OCI-LY7 (cell line): ENCODE measurements at regions not wholly inside any gene's neighbourhood (a gene's known extent, or its start where the extent isn't known, plus 50 kb on each side); places are given as distances from the start of the nearest gene placed in this dataset.

Experiments
- BruUV-seq: library from RNA; stranded (reverse); fragments of 400-500 nt; replicated peaks from 2 replicates; lab custom pipeline; 2021; lab: Mats Ljungman, UMichigan
- CTCF ChIA-PET: fragments of 300-600 bp; sonication (Branson Sonifier 250); formaldehyde crosslinking; loops from one replicate; lab custom pipeline; 2022; ENCODE audit warnings: antibody characterized with exemption; ENCODE audit not compliant: unreplicated experiment; lab: Charles Lee
- POLR2A ChIA-PET: fragments of 300-600 bp; sonication (Branson Sonifier 250); formaldehyde crosslinking; loops from one replicate; lab custom pipeline; 2022; ENCODE audit warnings: antibody characterized with exemption; lab: Charles Lee
- DNase-seq: peaks from one replicate; pipeline ENCODE4 v3.0.0-alpha.2; 2015; ENCODE audit warnings: low spot score
- H2AFZ ChIP-seq: fragments of 200-600 bp; sonication (generic), shearing (Covaris generic); 2 replicates; pipeline ENCODE4 v1.6.1; 2014; ENCODE audit warnings: mild to moderate bottlenecking, antibody characterized with exemption, low read length, moderate library complexity
- H3K27ac ChIP-seq: fragments of 200-600 bp; sonication (generic); 2 replicates; pipeline ENCODE4 v1.5.1; 2014; ENCODE audit warnings: mixed run types, low read depth, mild to moderate bottlenecking, moderate library complexity, low read length, inconsistent platforms; ENCODE audit not compliant: poor library complexity, severe bottlenecking
- H3K36me3 ChIP-seq: fragments of 200-600 bp; sonication (generic); 2 replicates; pipeline ENCODE4 v1.6.1; 2014; ENCODE audit warnings: mild to moderate bottlenecking, antibody characterized with exemption, low read length, moderate library complexity, mixed read lengths; ENCODE audit not compliant: insufficient read depth
- H3K4me1 ChIP-seq: fragments of 200-600 bp; sonication (generic); 2 replicates; pipeline ENCODE4 v1.5.1; 2014; ENCODE audit warnings: mild to moderate bottlenecking, low read length; ENCODE audit not compliant: insufficient read depth, poor library complexity, severe bottlenecking
- H3K4me2 ChIP-seq: fragments of 200-600 bp; sonication (generic); 2 replicates; pipeline ENCODE4 v1.6.1; 2014; ENCODE audit warnings: mild to moderate bottlenecking, low read length
- H3K4me3 ChIP-seq: fragments of 200-600 bp; sonication (generic); 2 replicates; pipeline ENCODE4 v1.5.1; 2014; ENCODE audit warnings: mild to moderate bottlenecking, low read depth, low read length; ENCODE audit not compliant: poor library complexity, severe bottlenecking
- H3K79me2 ChIP-seq: fragments of 200-600 bp; sonication (generic); 2 replicates; pipeline ENCODE4 v1.6.1; 2016; ENCODE audit warnings: low read depth, mild to moderate bottlenecking, low read length, moderate library complexity, mixed read lengths; ENCODE audit not compliant: insufficient read depth
- H3K9me2 ChIP-seq: fragments of 200-600 bp; sonication (generic); 2 replicates; pipeline ENCODE4 v1.6.1; 2016; ENCODE audit warnings: mild to moderate bottlenecking, low read length, mixed read lengths; ENCODE audit not compliant: insufficient read depth
- H3K9me3 ChIP-seq: fragments of 200-600 bp; sonication (generic); 2 replicates; pipeline ENCODE4 v1.6.1; 2014; ENCODE audit warnings: mild to moderate bottlenecking, mixed run types, low read length, mixed read lengths
- H4K20me1 ChIP-seq: fragments of 200-600 bp; sonication (generic); 2 replicates; pipeline ENCODE4 v1.6.1; 2014; ENCODE audit warnings: mild to moderate bottlenecking, antibody characterized with exemption, low read length, moderate library complexity, mixed read lengths; ENCODE audit not compliant: insufficient read depth
- CTCF ChIP-seq: fragments of 200-600 bp; sonication (generic); conservative IDR thresholded peaks from 2 replicates; pipeline ENCODE4 v1.5.1; 2014; ENCODE audit warnings: mild to moderate bottlenecking, antibody characterized with exemption, low read length, moderate library complexity, mixed read lengths
- EZH2phosphoT487 ChIP-seq: fragments of 200-600 bp; sonication (generic); IDR thresholded peaks from 2 replicates; pipeline ENCODE4 v1.6.1; 2018; ENCODE audit warnings: low read depth, borderline replicate concordance, mild to moderate bottlenecking, mixed run types, antibody characterized with exemption, low read length, moderate library complexity, mixed read lengths
- intact Hi-C: fragments of 100-400 bp; cut with micrococcal nuclease; formaldehyde crosslinking; loops from one replicate; pipeline ENCODE4 v1.10.0; 2022; ENCODE audit not compliant: unreplicated experiment

- Histone ChIP-seq H3K9me2 (no peaks in the 10 kb centered on the region), H3K79me2 (no peaks in the 10 kb centered on the region), H3K4me1 (no peaks in the 10 kb centered on the region), H4K20me1 (no peaks in the 10 kb centered on the region), H3K36me3 (no peaks in the 10 kb centered on the region), H3K4me2 (no peak overlapping the region), H3K27ac (no peak overlapping the region), H2AFZ (no peak overlapping the region), H3K9me3 (no peaks in the 10 kb centered on the region), H3K4me3 (no peak overlapping the region)
- TF ChIP-seq EZH2phosphoT487 (no peak), CTCF (no peak)
- intact Hi-C loops: no loop called here
- BruUV-seq: no TSS peak
- POLR2A ChIA-PET: no interaction called here
- DNase-seq: no peak
- CTCF ChIA-PET: no interaction called here
These were observed 91.4 kb upstream of the PAPPA start for GRCh38 chr9:116062206-116062550.

GRCh38 chr9:116064970-116065369 is 88.6 kb upstream of the PAPPA start:
- Histone ChIP-seq H4K20me1 (no peaks in the 10 kb centered on the region), H3K79me2 (no peaks in the 10 kb centered on the region), H3K9me3 (no peaks in the 10 kb centered on the region), H2AFZ (no peak overlapping the region), H3K36me3 (no peaks in the 10 kb centered on the region), H3K4me2 (no peak overlapping the region), H3K4me1 (no peaks in the 10 kb centered on the region), H3K4me3 (no peak overlapping the region), H3K27ac (no peak overlapping the region), H3K9me2 (no peaks in the 10 kb centered on the region)
- ChIA-PET CTCF (no interaction called here), POLR2A (no interaction called here)
- intact Hi-C loops: no loop called here
- no peak for TF ChIP-seq CTCF
- no peak for TF ChIP-seq EZH2phosphoT487
- DNase-seq: no peak
- BruUV-seq: no TSS peak

- no peak overlapping the region for H2AFZ ChIP-seq
- no peaks in the 10 kb centered on the region for H3K36me3 ChIP-seq
- intact Hi-C loops: no loop called here
- no peaks in the 10 kb centered on the region for H3K79me2 ChIP-seq
- H3K27ac ChIP-seq: no peak overlapping the region
- no peak overlapping the region for H3K4me2 ChIP-seq
- no peak overlapping the region for H3K4me3 ChIP-seq
- CTCF ChIA-PET: no interaction called here
- H3K9me2 ChIP-seq: no peaks in the 10 kb centered on the region
- DNase-seq: no peak
- no peaks in the 10 kb centered on the region for H3K9me3 ChIP-seq
- H3K4me1 ChIP-seq: no peaks in the 10 kb centered on the region
- no peak for TF ChIP-seq EZH2phosphoT487
- TF ChIP-seq CTCF: no peak
- no peaks in the 10 kb centered on the region for H4K20me1 ChIP-seq
- POLR2A ChIA-PET: no interaction called here
- BruUV-seq: no TSS peak
These were observed 87.4 kb upstream of the PAPPA start for GRCh38 chr9:116066221-116066620.
